ENCODE measurements at regions not wholly inside any gene's neighbourhood (a gene's known extent, or its start where the extent isn't known, plus 50 kb on each side); places are given as distances from the start of the nearest gene placed in this dataset.

DNA sequence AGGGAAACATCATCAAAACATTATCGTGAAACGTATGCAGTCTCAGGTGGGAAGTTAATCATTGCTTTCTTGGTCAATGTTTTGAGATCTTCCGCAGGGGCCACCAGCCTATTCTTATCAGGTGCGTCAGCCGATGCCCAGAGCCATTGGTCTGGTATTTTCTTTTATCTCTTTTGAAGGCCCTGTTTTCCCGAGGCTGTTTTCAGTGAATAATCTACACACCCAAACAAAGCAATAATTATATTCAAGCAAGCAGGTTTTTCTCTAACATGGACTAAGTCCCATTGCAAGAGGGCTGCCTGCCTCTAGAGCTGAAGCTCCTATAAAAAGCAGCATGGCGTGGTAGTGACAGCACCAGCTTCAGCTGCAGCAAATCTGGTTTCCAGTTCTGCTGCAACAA is 430.0 kb upstream of the ID2 start:
- TF ChIP-seq POLR2A (IDR thresholded peaks at IDR 0.05), result no peak
- TF ChIP-seq, protein P1, sequence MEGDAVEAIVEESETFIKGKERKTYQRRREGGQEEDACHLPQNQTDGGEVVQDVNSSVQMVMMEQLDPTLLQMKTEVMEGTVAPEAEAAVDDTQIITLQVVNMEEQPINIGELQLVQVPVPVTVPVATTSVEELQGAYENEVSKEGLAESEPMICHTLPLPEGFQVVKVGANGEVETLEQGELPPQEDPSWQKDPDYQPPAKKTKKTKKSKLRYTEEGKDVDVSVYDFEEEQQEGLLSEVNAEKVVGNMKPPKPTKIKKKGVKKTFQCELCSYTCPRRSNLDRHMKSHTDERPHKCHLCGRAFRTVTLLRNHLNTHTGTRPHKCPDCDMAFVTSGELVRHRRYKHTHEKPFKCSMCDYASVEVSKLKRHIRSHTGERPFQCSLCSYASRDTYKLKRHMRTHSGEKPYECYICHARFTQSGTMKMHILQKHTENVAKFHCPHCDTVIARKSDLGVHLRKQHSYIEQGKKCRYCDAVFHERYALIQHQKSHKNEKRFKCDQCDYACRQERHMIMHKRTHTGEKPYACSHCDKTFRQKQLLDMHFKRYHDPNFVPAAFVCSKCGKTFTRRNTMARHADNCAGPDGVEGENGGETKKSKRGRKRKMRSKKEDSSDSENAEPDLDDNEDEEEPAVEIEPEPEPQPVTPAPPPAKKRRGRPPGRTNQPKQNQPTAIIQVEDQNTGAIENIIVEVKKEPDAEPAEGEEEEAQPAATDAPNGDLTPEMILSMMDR (IDR thresholded peaks at IDR 0.05 in 4 of 5, conservative IDR thresholded peaks at IDR 0.05 in 1 of 5), result no peak
